HG02610 (cell line): ENCODE measurements at regions not wholly inside any gene's neighbourhood (a gene's known extent, or its start where the extent isn't known, plus 50 kb on each side); places are given as distances from the start of the nearest gene placed in this dataset.

ENCODE experiments used
- ATAC-seq: cut with Tn5 transposase; IDR thresholded peaks from one replicate; pipeline ENCODE4 v1.9.1; 2021; ENCODE audit warnings: mild to moderate bottlenecking, moderate library complexity; ENCODE audit not compliant: unreplicated experiment

DNA sequence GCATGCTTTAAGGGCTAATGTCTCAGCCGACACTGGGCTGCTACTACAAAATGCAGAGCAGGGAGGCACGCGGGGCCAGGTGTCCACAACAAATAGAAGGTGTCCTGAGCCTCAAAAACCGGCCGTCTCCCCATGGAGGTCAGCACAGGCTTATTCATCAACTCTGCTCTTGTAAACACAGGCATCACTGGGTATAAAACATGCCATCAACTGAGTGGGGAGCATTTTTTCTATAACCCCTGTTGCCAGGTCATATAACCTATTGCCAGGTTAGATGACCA is 271.6 kb downstream of the AUH start:
- ATAC-seq, result no peak

DNA sequence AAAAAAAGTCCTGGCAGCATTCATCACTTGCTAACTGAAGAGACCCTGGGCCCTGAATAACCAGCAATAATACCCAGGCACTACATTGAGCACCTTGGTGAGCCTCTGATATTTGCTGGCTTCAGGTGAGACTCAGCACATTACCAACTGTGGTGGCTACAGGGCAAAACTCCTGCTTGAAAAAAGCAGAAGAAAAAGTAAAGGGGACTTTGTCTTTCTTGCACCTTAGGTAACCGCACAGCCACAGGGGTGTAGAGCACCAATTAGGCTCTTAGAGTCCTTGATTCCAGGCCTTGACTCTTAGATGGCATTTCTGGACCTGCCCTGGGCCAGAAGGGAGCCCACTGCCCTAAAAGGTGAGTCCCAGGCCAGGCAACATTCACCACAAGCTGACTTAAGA is 269.5 kb downstream of the AUH start:
- no peak for ATAC-seq

DNA sequence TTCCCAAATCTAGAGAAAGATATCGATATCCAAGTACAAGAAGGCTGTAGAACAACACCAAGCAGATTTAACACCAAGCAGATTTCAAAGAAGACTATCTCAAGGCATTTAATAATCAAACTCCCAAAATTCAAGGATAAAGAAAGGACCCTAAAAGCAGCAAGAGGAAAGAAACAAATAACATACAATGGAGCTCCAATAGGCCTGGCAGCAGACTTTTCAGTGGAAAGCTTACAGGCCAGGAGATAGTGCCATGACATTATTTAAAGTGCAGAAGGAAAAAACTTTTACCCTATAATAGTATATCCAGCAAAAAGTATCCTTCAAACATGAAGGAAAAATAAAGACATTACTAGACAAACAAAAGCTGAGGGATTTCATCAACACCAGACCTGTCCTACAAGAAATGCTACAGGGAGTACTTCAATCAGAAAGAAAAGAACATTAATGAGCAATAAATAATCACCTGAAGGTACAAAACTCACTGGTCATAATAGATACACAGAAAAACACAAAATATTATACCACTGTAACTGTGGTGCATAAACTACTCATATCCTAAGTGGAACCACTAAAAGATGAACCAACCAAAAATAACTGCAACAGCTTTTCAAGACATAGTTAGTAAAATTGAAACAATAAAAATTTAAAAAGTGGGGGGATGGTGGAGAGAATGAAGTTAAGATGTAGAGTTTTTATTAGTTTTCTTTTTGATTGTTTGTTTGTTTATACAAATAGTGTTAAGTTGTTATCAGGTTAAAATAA is 267.2 kb downstream of the AUH start:
- ATAC-seq, result no peak

DNA sequence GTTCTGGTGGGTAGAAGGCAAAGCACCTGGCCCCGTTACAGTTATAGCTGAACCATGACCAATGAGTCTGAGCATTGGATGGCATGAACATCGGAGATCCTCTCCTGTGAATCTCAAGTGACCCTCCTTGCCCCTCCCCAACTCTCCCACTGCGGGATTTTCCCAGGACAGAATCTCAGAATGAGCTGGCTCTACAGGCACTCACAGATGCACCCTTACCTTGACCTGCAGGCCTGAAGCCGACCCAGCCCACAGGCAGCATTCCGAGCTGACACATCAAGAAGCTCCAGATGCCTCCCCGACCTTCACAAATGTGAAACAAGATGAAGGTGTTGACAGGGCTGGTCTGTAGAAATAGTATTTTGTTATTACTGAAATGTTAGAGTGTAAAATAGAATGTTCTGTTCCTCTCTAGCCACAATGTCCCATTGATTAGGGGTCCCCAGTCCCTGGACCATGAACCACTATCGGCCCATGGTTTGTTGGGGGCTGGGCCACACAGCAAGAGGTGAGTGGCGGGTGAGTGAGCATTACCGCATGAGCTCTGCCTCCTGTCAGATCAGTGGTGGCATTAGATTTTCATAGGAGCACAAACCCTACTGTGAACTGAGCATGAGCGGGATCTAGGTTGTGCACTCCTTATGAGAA is 263.4 kb downstream of the AUH start:
- no peak for ATAC-seq

DNA sequence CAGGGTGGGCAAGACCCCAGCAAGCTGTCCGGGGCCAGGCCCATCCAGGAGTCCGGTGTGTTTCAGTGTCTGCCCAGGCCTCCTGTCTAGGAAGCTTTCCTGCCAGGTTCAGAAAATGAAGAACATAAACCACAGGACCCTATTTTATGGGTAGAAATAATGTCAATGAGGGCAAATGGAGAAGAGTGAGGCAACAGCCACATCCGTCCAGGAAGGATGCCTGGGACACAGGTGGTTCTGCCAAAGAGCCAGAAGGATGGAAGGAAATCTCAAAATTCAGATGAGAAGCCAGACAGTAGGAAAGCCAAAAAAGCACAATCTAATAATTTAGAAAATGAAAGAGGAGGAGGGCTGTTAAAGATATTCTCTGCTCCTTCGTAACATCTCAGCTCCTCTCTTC is 262.3 kb downstream of the AUH start:
- ATAC-seq, result no peak

DNA sequence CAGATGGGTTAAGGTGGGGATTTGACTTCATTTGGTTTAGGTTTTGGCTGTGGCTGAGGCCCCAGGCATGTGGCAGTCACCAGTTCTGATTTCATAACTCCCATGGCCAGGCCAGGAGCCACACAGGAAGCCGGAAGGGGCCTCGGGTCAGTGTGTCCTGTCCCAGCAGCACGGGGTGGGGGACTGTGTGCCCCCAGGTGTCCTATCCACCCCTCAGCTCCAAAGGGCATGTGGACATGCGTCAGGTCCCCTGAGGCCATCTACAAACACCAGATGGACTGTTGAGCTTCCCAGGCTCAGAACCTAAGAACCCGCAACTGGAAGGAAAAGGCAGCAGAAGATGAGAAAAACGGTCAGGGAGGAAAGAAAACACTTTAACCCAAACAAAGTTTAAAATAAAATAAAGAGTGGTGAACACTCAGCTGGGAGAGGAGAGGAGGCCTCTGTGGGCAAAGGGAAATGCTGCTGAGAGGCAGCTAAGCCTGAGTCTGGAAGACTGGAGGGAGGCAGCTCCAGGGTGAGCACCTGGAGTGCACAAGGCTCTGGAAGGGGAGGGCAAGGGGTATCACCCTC is 260.8 kb downstream of the AUH start:
- ATAC-seq, result no peak

DNA sequence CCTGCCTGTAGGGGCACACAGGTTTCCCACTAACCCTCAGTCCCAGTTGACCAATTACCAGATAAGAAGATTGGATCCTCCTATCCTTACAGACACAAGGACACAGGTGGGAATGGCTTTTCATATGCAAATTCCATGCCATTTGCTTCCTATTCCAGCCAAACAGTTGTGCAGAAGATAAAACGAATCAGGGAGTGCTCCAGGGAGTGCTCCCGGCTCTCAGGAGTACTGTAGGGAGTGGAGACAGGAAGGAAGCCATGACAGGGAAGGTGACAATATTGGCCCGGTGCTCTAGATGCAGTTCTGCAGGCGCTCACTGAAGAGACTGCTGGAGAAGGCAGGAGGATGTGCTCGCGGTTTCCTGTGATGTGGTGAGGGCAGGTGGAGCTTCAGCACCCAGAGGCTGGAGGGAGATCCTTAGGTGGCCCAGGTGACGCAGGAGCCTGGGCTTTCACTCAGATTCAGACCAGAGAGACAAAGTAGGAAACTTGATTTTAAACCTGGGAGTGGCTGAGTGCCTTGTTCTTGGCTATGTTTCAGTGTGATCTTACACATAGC is 260.0 kb downstream of the AUH start:
- ATAC-seq, result no peak

DNA sequence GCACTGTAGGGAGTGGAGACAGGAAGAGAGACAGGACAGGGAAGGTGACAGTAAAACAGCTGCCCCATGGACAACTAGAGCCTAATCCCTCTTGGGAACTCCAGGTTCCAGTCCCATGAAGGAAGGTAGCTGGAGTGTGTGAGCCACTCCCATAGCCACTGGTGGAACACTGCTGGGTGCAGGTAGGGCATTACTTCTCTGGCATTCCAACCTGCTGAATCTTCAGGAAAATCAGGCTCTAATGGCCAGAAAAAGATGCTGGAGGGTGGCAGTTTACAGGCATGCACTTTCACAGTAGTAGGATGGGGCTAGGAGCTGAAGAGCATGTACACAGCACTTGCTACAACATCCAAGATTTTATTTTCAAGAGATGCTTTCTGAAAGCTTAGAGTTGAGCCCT is 259.4 kb downstream of the AUH start:
- ATAC-seq, result no peak

DNA sequence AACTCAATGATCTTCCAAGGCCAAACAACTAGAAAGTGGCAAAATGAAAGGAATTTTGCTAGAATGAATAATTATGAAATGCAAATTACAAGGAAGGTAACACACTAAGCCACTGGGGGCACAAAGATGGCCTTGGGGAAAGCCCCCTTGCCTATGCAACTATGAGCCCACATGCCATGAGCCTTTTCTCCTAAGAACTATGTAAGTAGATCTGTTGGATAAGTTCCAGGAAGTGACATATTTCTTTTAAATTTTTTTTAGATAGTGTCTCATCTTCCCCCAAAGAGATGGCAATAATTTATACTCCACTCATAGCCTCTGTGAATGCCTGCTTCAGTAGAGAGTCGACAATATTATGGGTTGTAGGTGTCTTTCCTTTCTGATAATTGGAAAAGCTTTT is 257.8 kb downstream of the AUH start:
- no peak for ATAC-seq

DNA sequence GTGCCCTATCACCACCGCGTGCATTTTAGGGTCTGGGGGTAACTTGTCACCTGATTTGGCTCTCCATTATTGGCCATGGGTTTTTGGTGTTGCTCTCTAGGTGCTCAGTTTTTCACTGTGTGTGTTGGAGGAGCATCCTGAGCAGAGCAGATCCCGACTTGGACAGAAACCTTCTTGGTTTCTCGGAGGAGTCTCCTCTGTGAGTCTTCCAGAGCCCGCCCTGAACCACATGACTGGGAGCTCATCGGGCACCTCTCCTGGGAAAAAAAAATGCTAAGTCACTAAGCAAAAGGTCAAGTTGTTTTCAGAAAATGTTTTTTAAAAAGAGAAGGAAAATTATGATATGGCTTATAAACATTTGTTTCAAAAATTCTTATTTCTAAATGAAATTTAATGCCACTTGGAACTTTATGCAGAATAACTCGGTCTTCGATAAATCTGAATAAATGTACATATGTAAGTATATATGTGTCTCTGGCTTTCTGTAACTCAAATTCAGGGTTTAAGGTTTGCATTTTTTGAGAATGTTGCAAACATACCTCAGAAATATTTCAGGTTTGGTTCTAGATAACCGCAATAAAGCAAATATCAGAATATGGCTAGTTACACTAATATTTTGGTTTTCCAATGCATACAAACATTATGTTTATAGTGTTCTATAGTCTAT is 255.2 kb downstream of the AUH start:
- no peak for ATAC-seq

DNA sequence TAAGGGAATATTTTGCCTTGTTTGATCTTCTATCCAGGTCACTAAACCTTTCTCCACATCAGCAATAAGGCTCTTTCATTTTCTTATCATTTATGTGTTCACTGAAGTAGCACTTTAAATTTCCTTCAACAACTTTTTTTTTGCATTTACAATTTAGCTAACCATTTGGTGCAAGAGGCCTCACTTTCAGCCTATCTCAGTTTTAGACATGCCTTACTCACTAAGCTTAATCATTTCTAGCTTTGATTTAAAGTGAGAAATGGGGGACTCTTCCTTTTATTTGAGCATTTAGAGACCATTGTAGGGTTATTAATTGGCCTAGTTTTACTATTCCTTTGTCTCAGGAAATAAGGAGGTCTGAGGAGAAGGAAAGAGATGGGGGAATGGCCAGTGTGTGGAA is 250.5 kb downstream of the AUH start:
- ATAC-seq, result no peak

DNA sequence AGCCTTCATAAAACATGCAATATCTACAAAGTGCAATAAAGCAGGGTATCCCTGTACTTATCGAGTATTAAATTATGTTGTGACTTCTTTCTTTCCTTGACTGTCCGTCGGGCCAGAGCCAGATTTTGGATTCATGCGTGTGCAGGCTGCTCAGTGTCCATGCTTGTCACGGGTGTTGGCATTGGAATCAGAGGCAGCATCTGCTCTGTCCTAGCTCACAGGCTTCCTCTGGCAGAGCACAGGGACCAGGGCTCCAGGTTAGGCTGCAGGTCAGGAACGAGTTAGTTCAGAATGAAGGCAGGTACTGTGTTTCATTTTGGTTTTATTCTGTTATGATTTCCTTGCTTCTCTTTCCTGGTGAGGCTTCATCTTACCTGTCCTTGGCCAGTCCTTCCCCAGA is 249.8 kb downstream of the AUH start:
- no peak for ATAC-seq

DNA sequence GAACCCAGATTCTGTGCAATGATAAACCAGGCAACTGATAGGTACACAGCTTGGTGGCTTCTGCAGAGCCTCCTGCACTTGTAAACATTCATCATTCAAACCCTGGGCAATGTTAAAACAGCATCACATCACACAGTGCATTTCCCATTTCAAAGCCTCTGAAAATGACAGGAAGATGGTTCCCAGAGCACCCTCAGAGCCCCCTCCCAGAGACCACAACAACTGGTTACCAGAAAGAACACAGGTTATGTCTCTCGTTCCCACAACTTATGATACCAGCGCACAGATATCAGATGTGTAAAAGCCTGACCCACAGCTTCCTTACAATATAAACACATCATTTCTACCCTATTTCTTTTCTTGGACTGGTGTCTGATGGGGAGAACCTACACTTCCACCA is 248.7 kb downstream of the AUH start:
- ATAC-seq, result no peak

DNA sequence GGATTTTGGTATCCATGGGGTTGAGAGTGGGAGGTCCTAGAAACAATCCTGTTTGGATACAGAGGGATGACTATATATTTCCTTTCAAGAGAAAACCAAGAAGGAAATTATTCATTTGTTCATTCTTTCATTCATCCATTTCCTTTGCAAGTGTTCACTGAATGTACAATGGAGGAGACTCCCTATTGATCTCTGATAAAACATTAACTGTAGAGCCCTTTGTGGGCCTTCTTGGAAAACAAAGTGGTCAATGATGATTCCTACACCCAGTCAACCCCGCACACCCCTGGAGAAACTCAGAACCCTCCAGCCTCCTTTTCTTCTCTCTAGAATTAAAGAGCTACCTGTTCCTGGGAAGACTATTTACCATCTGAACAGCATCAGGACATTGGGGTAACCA is 247.3 kb downstream of the AUH start:
- no peak for ATAC-seq

DNA sequence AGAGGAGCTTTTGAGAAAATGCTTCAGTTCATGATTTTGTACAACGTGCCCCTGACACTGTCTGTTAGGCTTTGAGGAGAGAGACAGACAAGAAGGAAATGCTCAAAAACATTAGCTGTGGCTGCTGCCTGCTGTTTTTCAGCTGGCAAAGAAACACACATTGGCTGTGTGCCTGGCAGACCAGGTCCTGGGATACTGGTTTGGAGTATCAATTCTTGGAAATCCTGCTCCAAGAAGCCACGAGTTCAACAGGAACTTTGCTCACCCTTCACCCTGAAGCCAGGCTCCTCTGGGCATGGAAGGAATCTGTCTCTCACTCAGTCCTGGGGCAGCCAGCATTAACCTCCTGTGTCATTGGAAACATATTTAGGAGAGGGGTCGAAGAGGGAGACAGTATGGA is 245.5 kb downstream of the AUH start:
- no peak for ATAC-seq

DNA sequence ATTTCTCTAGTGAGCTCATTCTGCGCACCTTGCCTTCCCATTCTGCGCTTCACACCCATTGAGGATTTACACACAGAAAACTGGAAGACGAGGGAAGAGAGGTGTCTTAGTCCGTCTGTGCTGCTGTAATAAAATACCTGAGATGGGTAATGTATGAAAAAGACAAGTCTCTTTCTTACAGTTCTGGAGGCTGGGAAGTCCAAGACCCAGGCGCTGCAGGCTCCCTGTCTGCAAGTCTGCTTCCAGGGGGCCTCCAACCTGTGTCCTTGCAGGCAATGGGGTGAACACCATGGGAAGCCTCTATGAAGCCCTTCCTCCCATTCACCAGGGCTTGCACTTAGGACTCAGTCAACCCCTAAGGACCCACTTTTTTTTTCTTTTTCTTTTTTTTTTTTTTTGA is 245.0 kb downstream of the AUH start:
- no peak for ATAC-seq

DNA sequence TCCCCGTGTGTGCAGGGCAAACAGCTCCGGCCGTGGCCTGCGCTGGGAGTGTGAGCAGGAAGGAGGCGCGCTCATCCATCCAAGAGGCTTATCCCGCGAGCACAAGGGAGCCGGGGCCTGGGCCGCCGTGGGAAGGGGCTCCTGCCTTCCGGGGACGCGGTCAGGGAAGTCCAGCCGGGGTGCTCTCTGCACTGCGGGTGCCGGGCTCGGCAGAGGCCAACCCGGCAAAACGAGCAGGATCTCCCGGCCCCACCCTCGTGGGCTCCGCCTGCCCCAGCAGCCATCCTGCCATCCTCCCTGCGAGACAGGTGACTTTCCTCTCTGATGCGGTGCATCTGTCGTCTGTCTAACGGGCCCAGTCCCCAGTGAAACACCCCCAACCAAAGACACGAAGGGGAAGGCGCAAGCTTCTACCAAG is 244.2 kb downstream of the AUH start:
- ATAC-seq, result no peak

DNA sequence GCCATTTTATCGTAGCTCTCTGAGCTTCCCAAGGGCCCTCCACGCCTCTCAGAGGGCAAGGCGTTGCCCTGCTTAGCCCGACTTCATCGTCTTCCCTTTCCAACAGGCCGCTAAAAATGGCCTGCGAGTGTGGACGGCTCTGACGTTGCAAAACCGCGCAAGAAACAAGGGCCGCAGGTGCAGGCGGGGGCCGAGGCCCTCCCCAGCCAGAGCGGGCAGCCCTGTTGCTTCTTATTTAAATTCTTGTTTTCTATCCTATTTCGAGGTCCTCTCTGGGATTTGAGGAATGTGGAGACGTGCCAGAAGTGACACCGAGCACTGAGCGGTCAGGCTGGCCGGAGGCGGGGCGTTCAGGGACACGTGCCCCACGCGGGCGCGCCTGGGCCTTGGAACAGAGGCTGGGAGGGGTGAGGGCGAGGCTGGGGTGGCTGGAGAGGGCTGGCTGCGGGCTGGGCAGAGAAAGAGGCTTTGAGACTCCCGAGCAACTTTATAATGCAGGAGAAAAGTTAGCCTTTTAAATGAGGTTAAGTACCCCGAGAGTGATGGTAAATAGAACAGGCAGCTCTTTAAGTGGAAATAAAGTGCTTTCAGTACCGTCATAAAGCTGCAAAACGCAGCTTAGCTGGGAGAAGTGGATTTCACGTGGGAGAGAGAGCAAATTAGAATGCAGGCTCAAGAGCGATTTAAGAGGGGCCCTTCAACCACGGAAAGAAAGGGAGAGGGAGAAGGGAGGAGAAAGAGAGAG is 243.6 kb downstream of the AUH start:
- ATAC-seq, result no peak

DNA sequence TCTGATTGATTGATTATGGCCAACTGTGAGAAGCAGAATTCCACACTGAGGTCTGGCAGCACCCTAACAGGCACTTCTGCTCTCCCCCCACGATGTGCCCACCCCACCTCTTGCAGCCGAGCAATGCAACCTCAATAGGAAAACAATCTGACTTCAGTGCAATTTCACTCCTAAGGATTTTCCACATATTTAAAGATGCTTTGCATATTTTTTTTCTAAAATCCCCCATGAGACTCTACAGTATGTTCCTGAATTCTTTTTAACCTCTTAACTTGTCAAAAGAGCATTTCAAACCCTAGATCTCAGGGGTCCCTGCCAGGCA is 243.1 kb downstream of the AUH start:
- ATAC-seq, result no peak

DNA sequence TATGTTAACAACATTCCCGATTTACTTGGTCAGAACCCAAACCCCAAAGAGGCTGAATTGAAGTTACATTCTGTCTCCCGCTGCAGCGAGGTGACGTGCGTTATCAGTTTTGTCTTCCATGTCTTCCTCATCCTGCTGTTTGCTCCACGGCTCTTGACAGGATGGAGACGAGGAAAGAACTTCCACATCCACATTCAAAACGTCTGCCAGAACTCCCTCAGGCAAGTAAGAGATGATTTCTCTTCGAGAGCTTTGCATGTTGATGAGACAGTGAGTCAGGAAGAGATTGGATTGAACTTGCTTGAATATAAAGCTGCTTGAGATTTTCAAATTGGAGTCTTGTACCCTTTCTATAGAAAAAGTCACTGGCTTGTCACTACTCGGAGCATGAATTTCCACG is 242.6 kb downstream of the AUH start:
- ATAC-seq, result no peak

DNA sequence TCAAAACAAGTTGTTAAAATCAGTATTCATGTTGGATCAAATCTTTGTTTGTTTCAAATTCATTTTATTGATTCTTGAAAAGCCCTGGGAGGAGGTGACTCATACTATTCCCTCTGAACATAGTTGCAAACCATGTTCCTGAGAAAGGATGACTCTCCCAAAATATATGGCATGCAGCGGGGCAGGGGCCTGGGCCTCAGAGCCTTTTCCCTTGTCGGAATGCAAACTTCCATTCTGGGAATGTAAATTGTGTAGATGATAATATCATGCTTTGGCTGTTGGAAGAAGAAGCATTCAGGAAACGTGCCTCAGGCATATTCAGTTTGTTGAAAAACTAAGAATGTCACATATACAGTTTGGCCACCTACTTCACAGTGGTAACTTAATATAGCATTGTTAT is 242.0 kb downstream of the AUH start:
- no peak for ATAC-seq
